ENCODE measurements at regions not wholly inside any gene's neighbourhood (a gene's known extent, or its start where the extent isn't known, plus 50 kb on each side); places are given as distances from the start of the nearest gene placed in this dataset.
A peak's percentile ranks its signal among the peaks of the same experiment; 100 is the strongest.
"Not testable (repeated sequence)": the region's sequence is repeated elsewhere in the genome, so short reads cannot be mapped to it uniquely, and the experiment has no call there.

DNA sequence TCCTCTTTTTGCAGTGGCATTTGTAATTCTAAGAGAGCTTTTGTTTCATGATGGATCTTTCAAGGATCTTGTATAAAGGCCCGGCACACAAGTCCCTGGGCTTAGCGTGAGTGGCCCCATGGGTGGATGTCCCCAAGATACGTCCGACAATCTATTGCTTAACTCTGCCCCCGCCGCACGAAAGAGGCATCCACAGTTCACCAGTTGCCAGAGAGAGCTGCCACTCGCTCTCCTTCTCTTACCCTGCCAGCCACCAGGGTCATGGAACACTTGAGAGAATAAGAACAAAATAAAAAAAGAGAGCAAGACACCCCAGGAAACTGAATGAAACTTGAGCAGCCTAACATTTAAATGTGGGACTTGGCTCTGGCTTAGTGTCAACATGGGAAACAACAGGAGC, 92.3 kb downstream of the CTAGE1 start:
- DNase-seq, result no peak

DNA sequence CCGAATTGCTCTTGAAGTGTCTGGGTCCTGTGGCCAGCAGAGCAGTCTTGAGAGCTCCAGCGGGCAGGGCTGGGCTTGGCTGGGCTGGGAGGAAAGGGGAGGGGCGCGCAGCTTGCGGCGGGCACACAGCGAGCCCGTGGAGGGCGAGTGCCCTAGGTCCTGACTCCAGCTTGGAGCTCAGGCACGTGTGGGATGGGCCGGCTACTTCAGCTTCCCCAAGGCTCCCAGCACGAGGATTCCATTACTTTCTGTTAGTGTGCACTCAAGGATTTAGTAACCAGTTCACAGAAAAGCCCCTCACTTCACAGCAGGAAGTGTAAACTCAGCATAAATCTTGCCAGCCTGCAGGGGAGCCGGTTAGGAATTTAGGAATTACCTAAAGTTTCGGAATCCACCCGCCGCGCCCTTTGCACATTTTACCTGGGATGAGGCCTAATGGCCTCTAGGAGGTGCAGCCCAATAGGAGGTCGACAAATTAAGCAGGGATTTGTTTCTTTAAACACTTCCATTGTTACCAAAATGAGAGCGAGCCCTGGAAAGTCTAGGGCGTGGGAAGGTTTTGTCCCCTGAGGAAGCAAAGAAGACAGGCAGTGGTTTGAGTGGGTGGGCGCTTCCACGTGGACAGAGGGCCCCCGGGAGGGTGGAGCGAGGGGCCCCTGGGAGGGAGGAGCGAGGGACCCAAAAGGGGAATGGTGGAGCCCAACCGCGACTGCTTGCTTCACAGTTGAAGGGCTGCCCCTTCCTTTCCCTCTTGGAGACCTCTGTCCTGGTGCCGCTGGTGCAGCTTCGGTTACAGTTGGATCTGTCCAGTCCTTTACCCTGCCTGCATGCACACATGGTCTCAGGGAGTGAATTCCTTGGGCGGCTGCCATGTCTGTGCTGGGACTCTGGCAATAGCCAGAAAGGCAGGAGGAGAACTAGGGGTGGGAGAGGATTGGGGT, 93.3 kb downstream of the CTAGE1 start:
- no peak for DNase-seq

DNA sequence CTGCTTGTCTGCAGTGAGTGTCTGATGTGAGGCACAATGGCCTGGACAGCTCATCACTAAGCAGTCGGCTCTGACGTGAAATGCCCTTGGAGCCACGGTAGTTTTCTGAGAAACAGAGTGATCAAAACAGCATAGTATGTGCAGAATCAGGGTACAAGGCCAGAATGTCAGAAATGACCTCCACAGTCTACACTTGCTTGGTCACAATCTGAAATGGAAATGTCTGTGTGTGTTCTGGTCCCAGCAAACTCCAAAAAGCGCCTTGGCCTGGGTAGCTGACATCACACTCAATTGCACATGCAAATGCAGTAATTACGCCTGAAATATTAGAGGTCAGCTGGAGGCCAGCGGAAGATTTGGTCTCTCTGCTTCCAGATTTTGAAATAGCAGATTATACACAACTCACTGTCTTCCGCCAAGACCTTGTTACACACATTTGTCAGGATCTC, 95.4 kb downstream of the CTAGE1 start:
- DNase-seq, result no peak

DNA sequence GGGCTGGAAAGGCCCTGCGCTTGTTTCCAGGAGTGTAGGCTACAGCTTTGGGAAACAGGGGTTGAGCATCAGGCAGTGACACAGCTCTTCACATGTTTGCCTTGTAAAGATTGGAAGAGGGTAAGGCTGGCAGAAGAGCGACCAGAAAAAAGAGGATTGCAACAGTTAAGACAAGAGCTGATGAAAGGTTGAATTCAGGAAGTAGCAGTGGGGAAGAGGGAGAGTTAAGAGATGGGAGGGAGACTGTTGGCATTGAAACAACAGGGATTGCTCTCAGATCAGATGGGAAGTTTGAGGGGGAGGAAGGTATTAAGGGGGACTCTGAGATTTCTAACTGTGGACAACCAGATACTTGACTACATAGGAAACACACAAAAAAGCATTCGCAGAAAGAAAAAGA, 96.9 kb downstream of the CTAGE1 start:
- DNase-seq, result no peak

DNA sequence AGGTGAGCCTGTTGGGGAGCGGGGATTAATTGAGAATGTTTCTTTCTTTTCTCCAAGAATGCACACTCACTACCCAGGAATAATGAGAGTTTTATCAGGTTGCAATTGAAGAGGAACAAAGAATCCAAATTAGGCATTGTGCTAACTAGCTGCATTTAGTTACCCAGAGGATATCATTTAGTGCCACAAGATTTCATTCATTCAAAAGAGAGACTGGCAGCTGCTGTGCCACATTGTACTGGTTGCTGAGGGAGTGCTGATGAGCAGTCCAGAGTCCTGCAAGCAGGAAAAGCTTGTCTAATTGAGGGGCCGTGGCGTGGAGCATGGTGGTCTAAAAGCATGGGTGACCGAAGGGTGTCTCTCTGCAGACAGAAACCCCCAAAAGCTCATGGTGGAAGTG, 97.6 kb downstream of the CTAGE1 start:
- DNase-seq, result no peak

DNA sequence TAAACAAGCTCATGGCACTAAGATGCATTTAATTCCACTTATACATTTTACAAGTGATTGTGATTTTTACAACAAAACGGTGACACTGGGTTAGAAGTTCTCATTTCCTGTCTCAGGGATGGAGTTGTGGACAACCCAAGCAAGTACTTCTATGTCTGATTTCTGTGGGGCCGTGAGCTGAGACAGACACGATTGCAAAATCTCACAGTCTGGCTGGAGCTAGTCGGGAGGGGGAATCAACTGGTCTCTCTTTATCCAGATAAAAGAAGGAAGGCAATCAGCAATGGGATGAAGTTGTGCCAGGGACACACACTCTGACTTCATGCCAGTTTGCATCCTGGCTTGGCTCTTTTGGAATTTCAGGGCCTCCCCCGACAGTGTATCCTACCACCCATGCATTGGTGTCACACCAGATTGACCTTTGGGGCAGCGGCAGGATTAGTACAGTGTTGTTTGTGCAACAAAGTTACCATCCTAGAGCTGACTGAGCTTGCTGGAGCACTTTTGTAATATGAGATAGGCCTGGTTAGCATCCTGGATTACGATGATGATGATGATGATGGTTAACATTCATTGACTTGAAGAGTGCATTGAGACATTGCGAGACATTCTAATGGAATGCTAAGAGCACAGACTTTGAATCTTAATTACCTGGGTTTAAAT, 98.8 kb downstream of the CTAGE1 start:
- no peak for DNase-seq

DNA sequence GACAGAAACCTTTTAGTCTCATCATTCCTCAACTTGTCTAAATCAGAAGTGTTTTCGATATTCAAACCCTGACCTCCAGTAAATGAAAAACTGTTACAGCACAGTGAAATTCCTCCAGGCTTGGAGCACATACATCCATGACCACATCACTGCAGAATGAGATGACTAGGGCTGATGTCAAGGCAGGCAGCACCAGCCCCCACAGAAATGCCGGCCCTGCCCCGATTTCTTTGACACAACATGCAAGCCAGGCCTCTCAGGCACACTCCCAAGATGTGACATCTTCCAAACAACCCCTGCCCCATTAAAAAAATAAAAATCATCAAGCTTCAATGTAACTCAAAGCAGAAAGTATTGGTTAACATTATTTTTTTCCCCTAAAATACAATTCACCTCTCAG, 103.3 kb downstream of the CTAGE1 start:
- peak; percentile 54 for DNase-seq

DNA sequence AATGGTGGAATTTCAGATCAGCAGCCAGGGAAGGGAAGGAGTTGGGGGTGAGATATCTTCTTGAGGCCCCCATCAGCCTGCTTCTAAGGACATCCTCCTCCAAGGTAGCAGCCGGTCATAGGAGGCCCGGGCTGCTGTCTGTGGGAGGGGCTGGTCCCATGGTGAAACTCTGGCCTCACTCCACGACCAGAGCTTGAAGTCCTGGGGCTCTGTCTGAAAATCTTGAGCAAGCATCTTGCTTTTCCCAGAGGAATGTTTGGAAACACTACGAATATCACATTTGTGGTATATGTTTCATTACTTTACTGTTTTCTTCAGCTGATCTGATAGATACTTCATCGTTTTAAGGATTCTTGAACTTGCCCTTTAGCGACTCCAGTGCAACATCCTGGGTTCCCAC, 103.7 kb downstream of the CTAGE1 start:
- DNase-seq, result no peak

DNA sequence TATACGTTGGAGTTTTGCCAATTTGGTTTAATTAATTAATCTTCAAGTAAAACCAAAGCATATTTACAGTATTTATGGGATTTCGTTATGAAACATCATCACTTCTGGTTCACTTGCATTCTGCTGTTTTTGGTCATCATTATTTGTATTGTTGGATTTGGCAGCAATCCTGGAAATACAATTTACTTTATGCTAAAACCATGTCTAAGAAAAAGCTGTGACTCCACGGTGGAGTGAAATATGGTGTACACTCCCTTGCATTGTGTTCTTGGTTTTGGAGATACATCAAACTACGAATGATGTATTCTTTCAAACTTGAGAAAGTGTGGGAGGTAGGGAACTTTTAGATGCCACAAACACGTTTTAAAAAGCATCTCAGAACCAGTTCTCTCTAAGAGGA, 106.4 kb downstream of the CTAGE1 start:
- DNase-seq, result no peak

DNA sequence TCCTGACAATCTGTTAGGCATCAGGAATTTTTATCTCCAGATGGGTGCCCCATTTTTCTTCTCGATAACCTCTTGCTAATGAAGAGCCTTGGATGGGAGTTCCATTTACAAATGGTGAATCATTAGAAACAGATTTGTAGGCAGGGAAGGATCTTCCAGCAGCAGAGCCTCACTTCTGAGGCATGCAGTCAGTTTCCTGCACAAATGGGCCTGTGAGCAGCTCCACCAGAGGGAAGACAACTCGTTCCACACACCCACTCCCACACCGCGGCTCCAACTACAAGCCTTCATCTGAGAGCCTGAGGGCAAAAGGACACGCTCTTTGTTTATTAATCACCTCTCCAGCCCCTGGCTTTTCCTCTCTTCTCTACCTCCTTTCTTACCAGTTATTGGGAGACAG, 108.5 kb downstream of the CTAGE1 start:
- no peak for DNase-seq

DNA sequence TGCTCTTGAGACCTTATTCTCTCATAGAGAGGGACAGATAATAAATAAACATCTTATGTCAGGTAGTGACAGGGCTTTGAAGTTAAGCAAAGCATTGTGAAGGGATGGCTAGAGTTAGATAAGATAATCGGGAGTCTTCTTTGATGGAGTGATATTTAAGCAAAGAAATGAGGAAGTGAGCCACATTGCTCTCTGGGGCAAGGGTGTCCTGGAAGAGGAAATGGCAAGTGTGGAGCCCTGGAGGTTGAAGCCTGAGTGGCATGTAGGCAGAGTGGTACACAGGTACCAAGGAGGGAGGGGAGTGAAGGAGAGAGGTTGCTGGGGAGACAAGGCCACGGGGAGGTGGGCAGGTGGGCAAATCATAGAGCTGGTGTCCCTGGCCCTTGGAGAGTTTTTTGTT, 110.2 kb downstream of the CTAGE1 start:
- DNase-seq, result no peak

DNA sequence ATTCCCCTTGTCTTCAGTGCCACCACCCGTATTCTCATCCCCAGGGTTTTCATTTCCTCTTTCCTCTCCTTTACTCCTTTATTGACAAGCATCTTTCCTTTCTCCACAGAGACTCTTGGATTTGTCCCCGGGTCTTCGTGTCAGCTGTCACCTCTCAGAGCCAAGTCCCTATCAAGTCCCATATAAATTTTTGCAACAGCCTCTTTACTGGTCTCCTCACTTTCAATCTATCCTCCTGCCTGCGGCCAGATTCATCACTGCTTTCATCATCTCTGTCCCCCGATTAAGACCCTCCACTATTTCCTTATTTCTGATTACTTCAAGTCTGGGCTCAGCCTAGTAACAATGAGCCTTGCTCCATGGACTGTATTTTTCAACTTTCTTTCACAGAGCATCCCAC, 113.8 kb downstream of the CTAGE1 start:
- DNase-seq, result no peak

DNA sequence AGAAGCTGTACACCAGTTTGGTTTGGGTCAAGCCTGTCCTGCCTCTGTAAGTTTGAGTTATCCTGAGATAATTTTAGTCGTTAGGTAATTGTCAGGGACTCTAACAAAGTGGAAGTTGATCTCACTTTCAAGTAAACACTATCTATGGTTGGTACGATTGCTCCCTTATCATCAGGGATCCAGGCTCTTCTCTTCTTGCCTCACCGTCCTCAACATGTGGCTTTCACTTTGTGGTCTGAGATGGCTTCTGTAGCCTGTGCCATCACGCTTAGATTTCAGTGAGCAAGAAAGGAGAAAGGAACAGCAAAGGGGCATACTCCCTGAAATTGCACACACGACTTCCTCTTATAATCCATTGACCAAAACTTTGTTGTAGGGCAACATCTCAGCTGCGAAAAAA, 115.6 kb downstream of the CTAGE1 start:
- no peak for DNase-seq

DNA sequence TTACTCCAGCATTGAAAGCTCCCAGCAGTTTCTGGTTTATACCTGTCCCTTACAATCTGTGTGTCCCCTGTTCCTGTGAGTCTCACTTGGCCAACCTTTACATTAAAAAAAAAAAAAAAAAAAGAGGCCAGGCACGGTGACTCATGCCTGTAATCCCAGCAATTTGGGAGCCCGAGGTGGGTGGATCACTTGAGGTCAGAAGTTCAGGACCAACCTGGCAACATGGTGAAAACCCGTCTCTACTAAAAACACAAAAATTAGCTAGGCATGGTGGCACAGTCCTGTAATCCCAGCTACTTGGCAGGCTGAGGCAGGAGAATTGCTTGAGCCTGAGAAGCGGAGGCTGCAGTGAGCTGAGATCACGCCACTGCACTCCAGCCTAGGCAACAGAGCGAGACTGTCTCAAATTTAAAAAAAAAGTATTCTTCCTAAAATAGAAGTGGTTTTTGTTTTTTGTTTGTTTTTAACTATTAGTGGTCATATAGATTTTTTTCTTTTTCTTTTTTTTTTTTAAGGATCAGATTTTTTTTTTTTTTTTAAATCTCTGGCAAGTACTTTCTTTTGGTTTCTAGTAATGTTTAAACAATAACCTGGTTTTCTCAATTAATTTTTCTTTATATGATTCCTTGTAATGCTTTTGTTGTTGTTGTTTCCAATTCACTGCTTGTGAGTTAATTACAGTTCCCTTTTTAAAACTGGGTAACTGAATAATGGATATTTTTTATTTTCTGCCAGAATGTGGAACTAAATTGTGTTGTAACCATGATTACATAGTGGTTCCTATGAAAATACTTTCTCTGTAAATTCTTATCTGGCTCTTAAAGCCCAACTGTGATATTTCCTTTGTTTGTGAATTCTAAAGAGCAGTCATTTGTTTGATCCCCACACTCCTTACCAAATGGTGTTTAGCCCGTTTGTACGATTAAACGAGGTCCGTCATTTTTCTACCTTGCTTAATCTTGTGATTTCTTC, 116.8 kb downstream of the CTAGE1 start:
- no peak for DNase-seq

DNA sequence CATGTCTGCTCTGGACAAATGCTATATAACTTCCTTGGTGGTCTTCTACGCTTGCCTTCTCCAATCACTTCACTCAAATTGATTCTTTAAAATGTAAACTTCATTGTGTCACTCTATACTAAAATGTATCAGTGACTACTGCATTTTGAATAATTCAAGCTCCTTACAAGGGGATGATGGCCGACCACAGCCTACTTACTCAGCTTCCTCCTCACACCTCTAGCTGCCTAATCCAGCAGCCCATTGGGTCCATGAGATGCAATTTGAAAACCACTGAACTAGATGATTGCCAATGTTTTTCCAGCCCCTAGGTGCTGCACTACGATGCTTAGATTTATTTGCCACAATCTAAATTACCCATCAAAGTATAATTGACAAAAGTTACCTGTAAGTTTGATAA, 120.7 kb downstream of the CTAGE1 start:
- no peak for DNase-seq

DNA sequence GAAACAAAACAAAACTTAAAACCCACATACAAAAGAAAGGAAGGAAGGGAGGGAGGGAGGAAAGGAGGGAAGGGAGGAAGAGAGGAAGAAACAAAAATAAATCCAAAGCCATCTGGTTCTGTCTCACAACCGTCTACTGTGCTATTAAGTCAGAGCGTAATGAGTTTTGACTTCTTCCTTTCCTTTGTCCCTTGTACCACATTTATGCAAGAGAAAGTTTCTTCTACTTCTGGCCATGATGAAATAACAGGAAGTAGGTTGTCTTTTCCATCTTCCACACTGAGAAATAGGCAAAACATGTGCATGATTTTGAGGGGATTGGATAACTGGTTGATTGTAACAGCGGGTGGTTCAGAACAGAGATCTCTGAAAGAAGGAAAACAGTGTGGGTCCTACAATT, 121.4 kb downstream of the CTAGE1 start:
- DNase-seq, result no peak

DNA sequence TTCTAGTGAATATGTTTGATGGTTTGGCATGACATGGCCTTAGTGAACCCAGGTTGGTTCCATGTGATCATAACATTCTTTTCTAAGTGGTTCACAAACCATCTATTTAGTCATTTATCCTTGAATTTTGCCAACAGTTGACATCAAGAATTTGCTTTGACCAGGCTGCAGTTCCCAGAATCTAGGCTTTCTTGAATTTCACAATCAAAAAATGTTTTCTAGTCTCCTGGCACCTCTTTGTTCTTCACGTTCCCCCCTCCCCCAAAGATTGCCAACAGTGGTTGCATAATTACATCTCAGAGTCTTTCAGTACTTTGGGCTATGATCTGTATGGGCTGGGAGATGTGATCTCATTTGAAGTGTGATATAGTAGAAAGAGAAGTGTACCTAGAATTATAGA, 124.0 kb downstream of the GATA6 start:
- no peak for DNase-seq

DNA sequence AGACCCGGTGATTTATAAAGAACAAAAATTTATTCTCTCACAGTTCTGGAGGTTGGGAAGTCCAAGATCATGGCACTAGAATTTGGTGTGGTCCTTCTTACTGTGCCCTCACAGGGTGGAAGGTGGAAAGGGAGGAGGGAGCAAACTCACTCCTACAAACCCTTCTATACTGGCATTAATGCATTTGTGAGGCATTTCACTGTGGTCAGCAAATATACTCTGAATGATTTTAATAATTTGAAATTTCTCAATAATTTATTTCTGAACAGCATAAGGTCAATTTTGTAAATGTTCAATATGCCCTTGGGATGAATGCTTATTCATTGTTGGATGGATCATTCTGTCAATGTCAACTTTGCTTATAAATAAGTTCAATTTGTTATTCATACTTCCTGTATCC, 120.6 kb downstream of the GATA6 start:
- no peak for DNase-seq

DNA sequence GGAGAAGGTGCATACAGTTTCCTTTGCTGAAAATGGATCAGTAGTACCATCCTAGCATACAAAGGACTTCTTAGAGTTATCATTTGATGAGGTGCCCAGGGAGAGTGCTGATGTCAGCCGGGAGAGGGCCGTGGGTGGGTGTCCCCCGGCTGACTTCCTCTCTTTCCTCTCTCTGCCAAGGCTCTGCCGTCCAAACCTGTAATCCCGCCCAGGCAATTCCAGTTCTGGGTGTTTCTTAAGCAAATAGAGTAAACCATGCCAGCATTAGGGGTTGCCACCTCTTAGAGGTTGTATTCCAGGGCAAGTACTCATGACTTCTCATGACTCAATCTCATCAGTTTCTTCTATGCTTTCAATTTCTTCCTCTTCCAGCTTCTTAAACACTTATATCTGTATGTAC, 117.2 kb downstream of the GATA6 start:
- DNase-seq, result no peak

DNA sequence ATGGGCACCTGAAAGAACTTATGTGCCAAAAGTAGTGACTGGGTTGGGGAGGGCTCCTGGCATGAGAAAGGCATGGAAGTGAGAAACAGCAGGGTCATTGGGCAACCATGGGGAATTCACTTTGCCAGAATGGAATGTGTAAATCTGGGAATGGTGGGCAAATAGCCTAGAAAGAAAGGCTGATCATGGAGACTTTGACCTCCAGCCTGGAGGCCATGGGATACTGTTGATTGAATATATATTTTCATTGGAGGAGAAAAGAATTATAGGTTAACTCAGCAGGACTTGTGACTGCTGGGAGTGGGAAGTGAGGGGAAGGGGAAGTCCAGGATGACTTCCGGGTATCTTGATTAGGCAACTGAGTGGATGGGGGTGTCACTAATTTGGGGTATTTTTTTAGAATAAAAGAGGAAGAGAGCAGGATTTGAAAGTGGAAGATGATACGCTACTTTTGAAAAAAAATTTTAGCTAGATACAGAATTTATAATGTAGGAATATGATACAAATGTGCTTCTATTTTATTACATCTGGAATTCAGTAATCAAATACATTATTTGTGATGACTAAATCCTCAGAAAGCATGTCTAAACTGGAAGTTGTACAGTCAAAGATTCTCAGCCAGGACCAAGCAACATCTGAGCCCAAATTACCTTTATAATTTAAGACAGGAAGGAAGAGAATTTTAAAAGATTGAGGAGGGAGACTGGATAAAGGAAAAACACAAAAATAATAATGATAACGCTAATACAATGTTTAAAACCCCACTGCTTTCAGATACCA, 116.2 kb downstream of the GATA6 start:
- no peak for DNase-seq

DNA sequence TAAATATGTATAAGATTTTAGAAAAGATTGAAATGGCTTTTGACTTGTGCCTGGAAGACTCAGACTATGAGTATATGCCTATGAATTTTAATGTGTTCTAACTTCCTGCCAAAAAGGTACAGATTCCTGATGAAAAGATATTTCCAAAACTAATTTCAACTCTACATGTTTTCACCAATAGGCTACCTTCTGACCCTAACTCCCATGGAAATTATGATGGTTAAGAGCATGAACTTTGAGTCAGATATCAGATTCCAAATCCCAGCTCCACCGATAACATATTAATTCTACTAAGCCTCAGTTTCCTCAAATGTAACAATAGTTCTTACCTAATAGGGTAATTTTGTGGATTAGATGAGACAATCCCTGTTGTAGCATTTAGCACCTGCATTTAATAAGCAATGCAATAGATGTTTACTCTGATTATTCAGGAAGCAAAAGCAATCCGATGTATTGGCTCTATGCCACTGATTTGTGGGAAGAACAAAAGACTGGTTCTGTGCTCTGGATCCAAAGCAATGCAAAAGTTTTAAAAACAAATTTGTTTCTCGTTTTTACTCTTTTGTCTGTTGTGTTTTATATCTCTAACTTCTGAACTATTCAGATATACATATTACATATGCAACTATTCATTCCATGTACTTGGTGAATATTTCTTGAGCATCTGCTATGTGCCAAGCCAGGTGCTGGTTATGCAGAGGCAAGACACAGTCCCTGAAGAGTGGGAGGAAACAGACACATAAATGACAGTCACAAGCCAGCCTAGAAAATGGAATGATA, 115.4 kb downstream of the GATA6 start:
- DNase-seq, result no peak

DNA sequence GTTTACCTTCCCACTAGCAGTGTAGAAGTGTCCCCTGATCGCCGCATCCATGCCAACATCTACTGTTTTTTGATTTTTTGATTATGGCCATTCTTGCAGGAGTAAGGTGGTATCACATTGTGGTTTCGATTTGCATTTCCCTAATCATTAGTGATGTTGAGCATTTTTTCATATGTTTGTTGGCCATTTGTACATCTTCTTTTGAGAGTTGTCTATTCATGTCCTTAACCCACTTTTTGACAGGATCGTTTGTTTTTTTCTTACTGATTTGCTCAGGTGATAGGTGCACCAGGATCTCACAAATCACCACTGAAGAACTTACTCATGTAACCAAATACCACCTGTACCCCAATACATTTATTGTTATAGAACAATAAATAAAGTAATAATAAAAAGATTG, 114.5 kb downstream of the GATA6 start:
- not testable (repeated sequence) for DNase-seq

All from right forelimb (tissue), 1 donor.